Stimulated activated CD8-positive, alpha-beta memory T cell treated with anti-CD3 and anti-CD28 coated beads, Interleukin-7, amount 100 ng/mL, for 24 hours (primary cell): ENCODE measurements at regions not wholly inside any gene's neighbourhood (a gene's known extent, or its start where the extent isn't known, plus 50 kb on each side); places are given as distances from the start of the nearest gene placed in this dataset.
A peak's percentile ranks its signal among the peaks of the same experiment; 100 is the strongest.

Experiments
- DNase-seq: peaks from one replicate; pipeline ENCODE4 v3.0.0-alpha.2; 2020; ENCODE audit warnings: low read depth

- no peak for DNase-seq
These were observed 622.2 kb upstream of the SALL1 start for GRCh38 chr16:51773071-51773890.

DNA sequence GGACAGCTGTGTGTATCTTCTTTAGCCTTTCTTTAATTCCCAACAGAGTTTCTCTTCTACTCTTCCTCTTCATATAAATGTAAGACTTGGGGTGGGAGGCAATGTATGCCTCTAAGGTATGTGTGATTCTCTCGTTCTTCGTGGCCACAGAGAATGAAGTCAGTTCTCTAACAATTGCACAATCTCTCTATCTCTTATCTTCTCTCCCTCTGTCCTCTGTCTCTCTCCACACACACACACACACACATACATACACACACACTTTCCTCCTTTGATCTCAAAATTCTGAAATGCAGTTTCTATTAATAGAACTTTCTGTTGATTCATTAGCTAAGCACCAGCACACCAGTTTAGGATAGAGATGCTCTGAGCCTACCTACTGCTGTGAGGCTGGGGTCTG, 615.7 kb upstream of the SALL1 start:
- no peak for DNase-seq

GRCh38 chr16:51763072-51763661, 612.1 kb upstream of the SALL1 start:
- no peak for DNase-seq

DNA sequence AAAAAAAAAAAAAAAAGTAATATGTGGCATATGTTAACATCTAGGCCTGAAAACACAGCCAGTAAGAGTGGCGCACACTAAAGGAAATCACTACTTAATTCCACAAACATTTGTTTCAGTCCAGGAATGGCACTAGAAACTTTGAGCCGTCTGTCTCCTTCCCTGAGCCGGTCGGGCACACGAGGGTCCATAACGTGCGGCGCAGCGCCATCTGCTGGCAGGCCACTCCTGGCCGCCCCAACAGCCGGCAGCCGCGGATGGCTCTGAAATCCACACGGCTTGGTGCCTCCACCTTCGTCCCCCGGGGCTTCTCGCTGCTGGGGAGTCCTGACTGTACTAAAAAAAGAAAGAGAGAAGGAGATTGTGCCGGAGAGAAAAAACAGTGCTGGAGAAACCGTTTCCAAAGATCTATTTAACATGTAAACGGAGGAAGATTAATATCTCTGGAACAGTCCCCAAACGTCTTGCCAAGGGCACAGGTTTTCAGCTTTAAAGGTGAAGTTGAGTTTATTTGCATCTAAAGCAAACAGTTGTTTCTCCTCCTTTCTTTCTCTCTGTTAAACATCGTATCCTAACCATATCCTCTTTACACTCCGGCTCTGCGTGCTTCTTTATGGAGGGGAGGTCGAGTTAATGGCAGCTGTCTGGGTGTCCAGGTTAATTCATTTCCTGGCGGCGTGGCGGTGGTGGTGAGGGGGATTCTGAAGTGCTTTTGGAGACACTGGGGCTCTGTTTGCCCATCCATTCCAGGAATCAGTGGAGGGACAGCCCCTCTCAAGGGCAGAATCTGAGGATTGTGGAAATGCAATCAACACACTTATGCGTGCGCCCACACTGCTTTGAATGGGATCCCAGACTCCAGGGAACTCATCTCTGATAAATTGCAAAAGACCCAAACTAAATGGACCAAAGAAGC, 611.3 kb upstream of the SALL1 start:
- peak; percentile 20 for DNase-seq

- DNase-seq = no peak
These were observed 609.9 kb upstream of the SALL1 start for GRCh38 chr16:51761001-51761400.

DNA sequence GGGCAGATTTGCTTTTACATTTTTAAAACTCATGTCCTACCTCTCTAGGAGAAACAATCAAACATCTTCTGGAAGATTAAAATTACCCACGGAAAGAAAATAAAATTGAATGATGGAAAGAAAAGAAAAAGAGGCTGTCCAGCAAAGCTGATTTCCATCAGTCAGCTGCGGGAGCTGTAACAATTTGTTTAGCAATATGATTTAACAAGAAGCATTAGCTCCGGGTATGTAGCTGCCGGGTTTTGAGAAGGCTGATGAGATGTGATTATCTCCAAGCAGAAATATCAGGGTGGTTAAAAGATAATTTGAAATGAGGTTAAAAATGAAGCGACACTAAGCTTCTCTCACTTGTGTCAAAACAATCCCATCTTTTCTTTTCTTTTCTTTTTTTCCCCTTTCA, 608.9 kb upstream of the SALL1 start:
- DNase-seq = no peak

- DNase-seq = no peak
These were observed 608.3 kb upstream of the SALL1 start for GRCh38 chr16:51759329-51759728.

- DNase-seq = no peak
These were observed 606.9 kb upstream of the SALL1 start for GRCh38 chr16:51757921-51758479.

- DNase-seq = no peak
These were observed 606.4 kb upstream of the SALL1 start for GRCh38 chr16:51757505-51757904.

DNA sequence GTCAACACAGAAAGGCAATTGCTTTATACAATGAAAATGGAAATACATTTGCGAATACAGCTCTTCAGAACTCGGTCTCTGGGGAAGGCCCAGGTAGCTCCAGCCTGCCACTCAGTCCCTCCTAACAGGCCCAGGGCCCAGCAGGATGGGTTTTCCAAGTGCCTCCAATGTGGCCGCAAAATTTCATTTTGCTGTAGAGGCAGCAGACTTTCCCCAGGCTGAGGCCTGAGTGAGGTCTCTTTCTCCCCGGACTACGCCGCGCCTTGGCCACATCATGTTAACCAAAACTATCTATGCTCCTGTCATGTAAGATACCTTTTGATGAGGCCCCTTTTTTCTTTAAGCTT, 606.0 kb upstream of the SALL1 start:
- DNase-seq = no peak

DNA sequence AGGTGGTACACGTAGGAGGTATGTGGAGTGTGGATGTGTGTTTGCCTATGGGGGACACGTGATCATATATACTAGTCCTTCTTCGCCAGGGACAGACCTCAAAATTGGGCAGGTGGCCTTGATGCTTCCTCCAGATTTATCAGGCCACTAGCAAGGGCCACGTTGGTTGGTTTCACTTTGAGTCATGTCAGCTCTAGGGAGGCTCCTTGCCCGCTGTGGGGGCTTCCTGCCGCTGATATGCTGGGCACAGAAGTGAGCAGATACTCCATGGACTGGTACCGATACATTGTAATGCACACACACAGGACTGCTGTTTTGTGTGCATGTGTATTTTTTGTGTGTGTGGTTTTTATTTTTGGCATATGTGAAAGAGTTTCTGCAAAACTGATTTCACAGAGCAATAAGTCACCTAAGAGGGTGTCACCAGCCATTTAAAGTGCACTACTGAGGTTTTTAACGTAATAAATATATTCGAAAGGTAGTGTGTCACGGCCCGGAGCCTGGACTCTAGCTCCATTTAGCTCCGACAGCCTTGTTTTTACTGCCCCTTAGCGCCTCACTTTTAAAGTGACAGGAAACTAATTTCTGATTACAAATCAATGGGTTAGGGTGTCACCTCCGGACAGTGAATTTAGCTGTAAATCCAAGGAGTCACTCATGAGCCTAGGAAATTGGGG, 605.5 kb upstream of the SALL1 start:
- no peak for DNase-seq

- no peak for DNase-seq
These were observed 604.7 kb upstream of the SALL1 start for GRCh38 chr16:51755577-51756355.

DNA sequence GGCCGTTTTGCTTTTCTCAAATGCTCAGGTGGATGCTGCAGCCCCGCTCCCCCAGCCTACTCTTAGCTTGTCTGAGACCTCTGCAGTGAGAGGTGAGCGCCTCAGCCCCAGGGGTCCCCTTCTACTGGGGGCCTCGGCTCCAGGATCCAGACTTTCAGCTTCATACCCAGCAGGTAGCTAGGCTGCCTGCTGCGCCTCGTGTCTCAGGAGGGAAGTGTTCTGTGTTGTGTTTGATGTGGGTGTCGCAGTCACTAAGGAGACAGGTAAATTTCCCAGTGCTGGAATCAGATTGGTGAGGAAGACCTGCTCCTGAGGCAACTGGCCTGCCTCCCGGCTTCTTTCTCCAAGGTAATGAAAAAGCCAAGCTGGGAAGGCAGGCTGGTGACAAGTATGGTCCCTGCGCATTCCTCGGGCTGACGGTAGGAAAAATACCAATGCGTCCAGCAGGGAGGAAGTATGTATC, 604.0 kb upstream of the SALL1 start:
- no peak for DNase-seq

DNA sequence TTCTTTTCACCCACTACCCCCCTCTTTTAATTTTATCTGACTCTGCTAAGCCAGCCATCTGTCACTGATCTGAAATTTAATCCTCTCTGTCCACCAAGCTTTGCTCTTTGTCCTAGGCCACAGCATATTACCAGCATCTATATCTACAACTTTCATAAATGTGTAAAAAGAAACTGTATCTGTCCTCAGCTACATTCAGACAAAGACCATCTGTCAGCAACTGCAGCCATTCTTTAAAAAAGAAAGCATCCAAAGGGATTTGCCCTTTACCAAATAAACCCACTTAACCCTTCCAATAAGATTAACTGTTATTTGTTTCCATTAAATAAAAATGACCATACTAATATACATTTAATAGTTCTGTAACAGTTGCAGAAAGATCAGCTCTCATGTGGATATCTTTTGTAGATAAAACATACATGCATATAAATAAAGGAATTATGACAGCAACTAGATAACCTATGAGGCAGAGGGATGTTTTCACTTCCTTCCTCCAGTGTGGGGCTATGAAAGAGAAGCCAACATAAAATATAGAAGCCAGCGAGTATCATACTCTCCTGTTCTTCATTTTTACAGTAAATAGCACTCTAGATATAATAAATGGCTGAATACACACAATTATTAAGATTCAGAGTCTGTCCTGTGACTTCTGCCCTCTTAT, 602.5 kb upstream of the SALL1 start:
- no peak for DNase-seq

DNA sequence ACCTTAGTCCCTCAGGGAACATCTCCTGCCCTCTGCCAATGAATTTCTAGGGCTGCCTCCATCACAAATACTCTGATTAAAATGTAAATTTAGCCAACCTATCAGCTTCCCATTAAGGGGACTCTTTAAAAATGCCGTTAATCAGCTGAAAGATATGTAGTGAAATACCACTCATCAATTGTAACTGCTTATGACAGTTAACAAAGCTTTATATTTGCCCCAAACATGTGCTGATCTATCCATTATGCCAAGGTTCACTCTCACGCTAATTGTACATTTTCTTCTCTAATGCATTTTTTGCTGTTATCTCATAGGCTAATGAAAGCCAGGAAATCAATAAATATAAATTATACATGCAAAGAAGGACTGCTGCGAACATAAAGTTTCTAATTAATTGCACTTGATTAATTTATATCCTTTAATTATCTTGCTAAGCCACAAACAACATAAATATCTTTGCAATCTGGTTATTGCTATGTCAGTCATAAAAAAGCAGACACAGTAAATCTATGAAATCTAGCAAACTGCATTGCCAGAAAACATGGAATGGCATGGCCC, 601.4 kb upstream of the SALL1 start:
- DNase-seq = no peak

DNA sequence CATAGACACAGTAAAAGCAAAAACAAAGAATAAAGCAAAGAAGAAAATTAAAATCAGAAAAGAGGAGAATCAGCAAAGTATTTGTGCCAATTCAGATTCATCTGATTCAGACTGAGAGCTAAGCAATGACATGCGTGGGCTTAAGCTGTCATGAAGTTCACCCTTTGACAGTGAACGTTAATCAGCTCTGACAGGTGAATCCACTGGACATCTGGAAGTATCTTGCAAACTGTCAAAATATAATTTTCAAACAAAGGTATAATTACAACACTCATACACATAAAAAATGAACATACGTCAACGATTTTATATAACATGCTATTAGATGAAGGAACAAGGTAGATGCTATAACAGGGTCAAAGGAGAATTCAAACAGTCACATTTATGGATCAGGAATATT, 596.3 kb upstream of the SALL1 start:
- no peak for DNase-seq

GRCh38 chr16:51734220-51734619, 583.1 kb upstream of the SALL1 start:
- DNase-seq = no peak

GRCh38 chr16:51733181-51733580, 582.1 kb upstream of the SALL1 start:
- no peak for DNase-seq

DNA sequence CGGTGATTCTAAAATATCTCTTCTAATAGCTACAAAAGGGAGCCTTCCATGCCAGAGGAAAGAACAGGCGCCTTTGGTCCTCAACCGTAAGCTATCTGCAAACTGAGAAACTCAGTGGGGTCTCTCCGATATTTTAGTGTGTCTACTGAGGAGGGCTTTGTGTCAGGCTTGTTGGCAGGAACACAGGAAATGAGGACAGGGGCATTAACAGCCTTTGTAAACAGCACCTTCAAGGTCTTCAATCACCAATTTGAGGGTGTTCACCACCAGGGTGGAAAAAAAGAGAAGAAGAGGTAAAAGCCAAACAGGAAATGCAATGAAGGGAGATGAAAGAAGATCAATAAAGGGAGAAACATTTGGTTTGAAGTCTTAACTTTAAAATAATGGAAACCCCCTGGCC, 580.1 kb upstream of the SALL1 start:
- no peak for DNase-seq

GRCh38 chr16:51723036-51723724, 572.1 kb upstream of the SALL1 start:
- DNase-seq = no peak
